ENCODE measurements at regions not wholly inside any gene's neighbourhood (a gene's known extent, or its start where the extent isn't known, plus 50 kb on each side); places are given as distances from the start of the nearest gene placed in this dataset.

GRCh38 chrY:12459965-12460364 is 241.1 kb upstream of the USP9Y start:
- Histone ChIP-seq H3K27ac (no peak overlapping the region), H3K36me3 (no peaks in the 10 kb centered on the region), H3K4me1 (no peaks in the 10 kb centered on the region), H3K27me3 (no peaks in the 10 kb centered on the region), H3K9me3 (no peaks in the 10 kb centered on the region), H3K4me3 (no peak overlapping the region)
- intact Hi-C loops (cut with DNase I; ENCODE audit: low total_unique reads), result no loop called here
- DNase-seq (ENCODE audit: low spot score in 2 of 2), result no peak
- TF ChIP-seq CTCF (IDR thresholded peaks at IDR 0.05) (no peak), POLR2AphosphoS5 (IDR thresholded peaks at IDR 0.05) (no peak), POLR2A (IDR thresholded peaks at IDR 0.05) (no peak)

- intact Hi-C loops (cut with DNase I; ENCODE audit: low total_unique reads), result no loop called here
- Histone ChIP-seq H3K9me3 (no peaks in the 10 kb centered on the region), H3K4me3 (no peak overlapping the region), H3K27me3 (no peaks in the 10 kb centered on the region), H3K4me1 (no peaks in the 10 kb centered on the region), H3K27ac (no peak overlapping the region), H3K36me3 (no peaks in the 10 kb centered on the region)
- no peak for TF ChIP-seq CTCF (IDR thresholded peaks at IDR 0.05)
- no peak for TF ChIP-seq POLR2A (IDR thresholded peaks at IDR 0.05)
- TF ChIP-seq POLR2AphosphoS5 (IDR thresholded peaks at IDR 0.05), result no peak
- DNase-seq (ENCODE audit: low spot score in 2 of 2), result no peak
These were observed 236.9 kb upstream of the USP9Y start for GRCh38 chrY:12464155-12464554.

- Histone ChIP-seq H3K9me3 (no peaks in the 10 kb centered on the region), H3K27me3 (no peaks in the 10 kb centered on the region), H3K4me1 (no peaks in the 10 kb centered on the region), H3K36me3 (no peaks in the 10 kb centered on the region), H3K27ac (no peak overlapping the region), H3K4me3 (no peak overlapping the region)
- TF ChIP-seq POLR2AphosphoS5 (IDR thresholded peaks at IDR 0.05) (no peak), POLR2A (IDR thresholded peaks at IDR 0.05) (no peak), CTCF (IDR thresholded peaks at IDR 0.05) (no peak)
- intact Hi-C loops (cut with DNase I; ENCODE audit: low total_unique reads), result no loop called here
- DNase-seq (ENCODE audit: low spot score in 2 of 2), result no peak
These were observed 235.3 kb upstream of the USP9Y start for GRCh38 chrY:12465706-12466105.

DNA sequence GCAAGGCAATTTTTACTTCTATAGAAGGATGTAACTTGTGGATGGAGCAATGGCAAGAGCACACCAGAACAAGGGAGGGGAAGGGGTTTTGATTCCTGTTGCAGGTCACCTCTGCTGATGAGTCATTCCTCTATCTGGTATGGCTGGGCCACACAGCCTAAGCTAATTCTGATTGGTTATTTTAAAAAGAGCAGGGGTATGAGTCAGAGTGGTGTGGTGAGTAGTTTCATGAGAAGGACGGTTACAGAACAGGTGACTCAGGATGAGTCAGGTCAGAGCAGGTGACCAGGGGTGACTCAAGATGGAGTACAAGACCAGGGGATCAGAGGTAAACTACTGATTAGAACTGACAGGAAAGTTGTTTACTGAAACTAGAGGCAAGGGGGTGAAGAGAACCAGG is 231.9 kb upstream of the USP9Y start:
- intact Hi-C loops (cut with DNase I; ENCODE audit: low total_unique reads), result no loop called here
- Histone ChIP-seq H3K4me1 (no peaks in the 10 kb centered on the region), H3K36me3 (no peaks in the 10 kb centered on the region), H3K4me3 (no peak overlapping the region), H3K9me3 (no peaks in the 10 kb centered on the region), H3K27ac (no peak overlapping the region), H3K27me3 (no peaks in the 10 kb centered on the region)
- no peak for DNase-seq (ENCODE audit: low spot score in 2 of 2)
- no peak for TF ChIP-seq CTCF (IDR thresholded peaks at IDR 0.05)
- TF ChIP-seq POLR2A (IDR thresholded peaks at IDR 0.05), result no peak
- TF ChIP-seq POLR2AphosphoS5 (IDR thresholded peaks at IDR 0.05), result no peak

- Histone ChIP-seq H3K27ac (no peak overlapping the region), H3K36me3 (no peaks in the 10 kb centered on the region), H3K27me3 (no peaks in the 10 kb centered on the region), H3K4me1 (no peaks in the 10 kb centered on the region), H3K9me3 (no peaks in the 10 kb centered on the region), H3K4me3 (no peak overlapping the region)
- intact Hi-C loops (cut with DNase I; ENCODE audit: low total_unique reads), result no loop called here
- no peak for DNase-seq (ENCODE audit: low spot score in 2 of 2)
- TF ChIP-seq CTCF (IDR thresholded peaks at IDR 0.05), result no peak
- TF ChIP-seq POLR2A (IDR thresholded peaks at IDR 0.05), result no peak
- no peak for TF ChIP-seq POLR2AphosphoS5 (IDR thresholded peaks at IDR 0.05)
These were observed 226.6 kb upstream of the USP9Y start for GRCh38 chrY:12474472-12474871.
